Prostate gland (tissue), 2 donors: ENCODE measurements at regions not wholly inside any gene's neighbourhood (a gene's known extent, or its start where the extent isn't known, plus 50 kb on each side); places are given as distances from the start of the nearest gene placed in this dataset.

Experiments
- DNase-seq: peaks from one replicate; pipeline ENCODE4 v3.0.0-alpha.2; 2019; ENCODE audit warnings: low spot score
- H3K27ac ChIP-seq, 2 donors: fragments of 200-600 bp; sonication (generic); 2 replicates each; pipeline ENCODE4 v1.5.1; 2017 to 2019
- H3K27me3 ChIP-seq: fragments of 200-600 bp; sonication (generic); replicated peaks from 2 replicates; pipeline ENCODE4 v1.5.1; 2019; ENCODE audit not compliant: insufficient read depth
- H3K36me3 ChIP-seq, 2 donors: fragments of 200-600 bp; sonication (generic); 1 replicate in 1 of 2; 2 replicates in 1 of 2; pipeline versions ENCODE4 v1.5.1 to v1.8.1; 2017 to 2019
- H3K4me1 ChIP-seq: fragments of 200-600 bp; sonication (generic); replicated peaks from 2 replicates; pipeline ENCODE4 v1.5.1; 2019
- H3K4me3 ChIP-seq, 2 donors: fragments of 200-600 bp; sonication (generic); 2 replicates each; pipeline ENCODE4 v1.5.1; 2017 to 2019
- H3K9me3 ChIP-seq: fragments of 200-600 bp; sonication (generic); 2 replicates; pipeline ENCODE4 v1.5.1; 2017
- CTCF ChIP-seq, 4 experiments: fragments of 200-600 bp in 2 of 4; fragments of 450-650 bp in 2 of 4; sonication (generic) in 2 of 4; IDR thresholded peaks; 1 replicate in 3 of 4; 2 replicates in 1 of 4; pipeline ENCODE4 v1.5.1; 2016 to 2019; ENCODE audit warnings: antibody characterized with exemption in 4 of 4, mild to moderate bottlenecking in 2 of 4, moderate library complexity in 2 of 4
- POLR2A ChIP-seq: fragments of 450-650 bp; IDR thresholded peaks from one replicate; pipeline ENCODE4 v1.6.1; 2016; ENCODE audit warnings: antibody characterized with exemption, mild to moderate bottlenecking
- POLR2AphosphoS5 ChIP-seq: sonication (generic); formaldehyde crosslinking; IDR thresholded peaks from one replicate; pipeline ENCODE4 v1.6.1; 2017; ENCODE audit warnings: antibody characterized with exemption
- WGBS: methylation state at CpG from one replicate; pipeline ENCODE4 v1.1.5; 2018; 5-methylcytosine and 5-hydroxymethylcytosine counted together
- intact Hi-C: fragments of 100-400 bp; cut with DNase I; formaldehyde crosslinking; loops from one replicate; pipeline ENCODE4 v1.14.2; 2022

DNA sequence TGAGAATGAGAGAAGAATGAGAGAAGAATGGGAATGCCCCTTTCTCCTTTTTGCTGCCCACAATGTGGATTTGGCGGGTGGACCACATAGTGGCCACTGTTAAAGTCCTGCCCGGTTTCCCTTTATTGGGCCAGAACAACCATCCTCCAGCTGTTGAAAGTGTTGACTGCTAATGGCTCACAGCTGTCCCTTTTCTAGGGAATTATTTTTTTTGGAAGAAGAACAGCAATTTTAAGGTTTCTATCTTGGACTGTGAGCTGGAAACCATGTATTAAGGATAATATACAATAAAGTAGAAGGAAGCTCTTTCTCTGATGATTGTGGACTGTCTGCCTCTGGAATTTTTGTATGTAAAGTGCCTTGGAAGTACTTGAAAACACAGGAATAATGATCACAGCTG lies 185.9 kb downstream of the DMRT2 start:
- Histone ChIP-seq H3K27ac (no peak overlapping the region), H3K36me3 (no peaks in the 10 kb centered on the region), H3K4me1 (no peaks in the 10 kb centered on the region), H3K27me3 (no peaks in the 10 kb centered on the region), H3K9me3 (no peaks in the 10 kb centered on the region), H3K4me3 (no peak overlapping the region)
- TF ChIP-seq POLR2A (no peak), POLR2AphosphoS5 (no peak), CTCF (IDR thresholded peaks at IDR 0.05) (no peak)
- intact Hi-C loops, result no loop called here
- DNase-seq, result no peak
- WGBS, result 60% methylated on average over 2 of the region's 2 CpGs

DNA sequence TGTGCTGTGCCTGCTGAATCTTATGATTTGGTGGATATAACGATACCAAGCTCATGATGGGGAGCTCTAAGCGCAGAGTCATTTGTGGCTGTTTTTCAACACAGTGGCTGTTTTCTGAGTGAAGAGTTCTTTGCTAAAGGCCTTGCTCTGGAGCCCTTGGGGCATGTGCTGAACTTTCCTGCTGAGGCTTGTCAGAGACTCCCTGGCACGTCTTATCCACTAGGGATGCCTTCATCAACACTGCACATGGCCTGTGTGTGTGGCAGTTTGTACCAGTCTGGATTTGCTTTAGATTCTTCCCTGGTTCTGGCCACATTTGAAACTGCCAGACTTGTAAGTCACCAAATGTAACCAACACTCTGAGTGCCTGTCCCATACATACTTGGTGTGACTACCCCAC lies 188.2 kb downstream of the DMRT2 start:
- Histone ChIP-seq H3K27ac (no peak overlapping the region), H3K4me3 (no peak overlapping the region), H3K9me3 (no peaks in the 10 kb centered on the region), H3K36me3 (no peaks in the 10 kb centered on the region), H3K4me1 (no peaks in the 10 kb centered on the region), H3K27me3 (no peaks in the 10 kb centered on the region)
- peak; percentile 13 for DNase-seq
- intact Hi-C loops, result no loop called here
- WGBS, result 59% methylated on average over 3 of the region's 3 CpGs
- TF ChIP-seq POLR2AphosphoS5 (no peak), POLR2A (no peak), CTCF (IDR thresholded peaks at IDR 0.05) (no peak)

- intact Hi-C loops, result no loop called here
- no peak for TF ChIP-seq POLR2AphosphoS5
- TF ChIP-seq CTCF (IDR thresholded peaks at IDR 0.05), result no peak
- Histone ChIP-seq H3K4me1 (no peaks in the 10 kb centered on the region), H3K9me3 (no peaks in the 10 kb centered on the region), H3K4me3 (no peak overlapping the region), H3K27ac (no peak overlapping the region), H3K36me3 (no peaks in the 10 kb centered on the region), H3K27me3 (no peaks in the 10 kb centered on the region)
- WGBS, result 31% methylated on average over 3 of the region's 3 CpGs
- no peak for DNase-seq
Observed at GRCh38 chr9:1248743-1249142, 198.6 kb downstream of the DMRT2 start.

- 62% methylated on average over 10 of the region's 10 CpGs for WGBS
- no peaks in the 10 kb centered on the region for H3K4me1 ChIP-seq
- no peak for DNase-seq
- H3K27ac ChIP-seq, result no peak overlapping the region
- no peaks in the 10 kb centered on the region for H3K36me3 ChIP-seq
- H3K9me3 ChIP-seq, result no peaks in the 10 kb centered on the region
- no peak overlapping the region for H3K4me3 ChIP-seq
- no peak for TF ChIP-seq POLR2AphosphoS5
- TF ChIP-seq POLR2A, result no peak
- no peak for TF ChIP-seq CTCF (IDR thresholded peaks at IDR 0.05)
- intact Hi-C loops, result no loop called here
- H3K27me3 ChIP-seq, result no peaks in the 10 kb centered on the region
Observed at GRCh38 chr9:1253064-1253979, 203.2 kb downstream of the DMRT2 start.

DNA sequence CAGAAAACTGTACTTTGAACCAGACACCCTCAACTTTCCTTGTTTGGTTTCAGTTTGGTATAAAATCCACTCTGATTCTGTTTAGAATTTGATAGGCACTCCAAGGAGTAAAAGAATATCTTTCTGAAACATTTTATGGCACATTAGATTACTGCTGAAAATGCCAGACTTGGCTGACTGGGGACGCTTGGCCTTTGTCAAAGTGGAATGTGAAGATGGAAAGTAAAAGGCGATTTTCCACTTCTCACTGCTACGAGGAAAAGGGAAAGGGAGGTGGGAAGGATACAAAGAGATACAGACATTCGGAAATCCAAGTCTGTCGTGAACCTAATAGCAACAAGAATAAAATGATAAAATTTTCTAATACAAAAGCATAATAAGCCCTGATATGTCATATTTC lies 203.9 kb downstream of the DMRT2 start:
- H3K4me3 ChIP-seq, result no peak overlapping the region
- no peaks in the 10 kb centered on the region for H3K9me3 ChIP-seq
- intact Hi-C loops, result no loop called here
- H3K27me3 ChIP-seq, result no peaks in the 10 kb centered on the region
- H3K27ac ChIP-seq, result no peak overlapping the region
- H3K36me3 ChIP-seq, result no peaks in the 10 kb centered on the region
- no peak for DNase-seq
- WGBS, result 69% methylated on average over 5 of the region's 5 CpGs
- H3K4me1 ChIP-seq, result no peaks in the 10 kb centered on the region
- TF ChIP-seq POLR2A (no peak), CTCF (IDR thresholded peaks at IDR 0.05) (no peak), POLR2AphosphoS5 (no peak)
